Loucy (cell line): ENCODE measurements at regions not wholly inside any gene's neighbourhood (a gene's known extent, or its start where the extent isn't known, plus 50 kb on each side); places are given as distances from the start of the nearest gene placed in this dataset.

Experiments used
- H2AFZ ChIP-seq: fragments of 200-600 bp; sonication (generic); 2 replicates; pipeline ENCODE4 v1.6.0; 2016; ENCODE audit warnings: antibody characterized with exemption, mild to moderate bottlenecking, low read length, moderate library complexity
- H3F3A ChIP-seq: fragments of 200-600 bp; 2 replicates; pipeline ENCODE4 v1.6.0; 2016; ENCODE audit warnings: antibody characterized with exemption, low read depth, mild to moderate bottlenecking
- H3K27me3 ChIP-seq: fragments of 200-600 bp; sonication (generic); 2 replicates; pipeline ENCODE4 v1.6.1; 2014; ENCODE audit warnings: low read length, mild to moderate bottlenecking; ENCODE audit not compliant: insufficient read depth, poor library complexity, severe bottlenecking
- H3K36me3 ChIP-seq: fragments of 200-600 bp; sonication (generic); 2 replicates; pipeline ENCODE4 v1.6.1; 2016; ENCODE audit warnings: low read length; ENCODE audit not compliant: insufficient read depth
- H3K4me1 ChIP-seq: fragments of 200-600 bp; sonication (generic); 2 replicates; pipeline ENCODE4 v1.5.1; 2014; ENCODE audit warnings: low read length, mild to moderate bottlenecking; ENCODE audit not compliant: insufficient read depth, poor library complexity, severe bottlenecking
- H3K4me2 ChIP-seq: fragments of 200-600 bp; sonication (generic); 2 replicates; pipeline ENCODE4 v1.6.0; 2014; ENCODE audit warnings: antibody characterized with exemption, low read length, low read depth, mild to moderate bottlenecking; ENCODE audit not compliant: poor library complexity, severe bottlenecking
- H3K4me3 ChIP-seq: fragments of 200-600 bp; sonication (generic); 2 replicates; pipeline ENCODE4 v1.5.1; 2014; ENCODE audit warnings: low read length, mild to moderate bottlenecking, mixed read lengths; ENCODE audit not compliant: poor library complexity, severe bottlenecking
- H3K79me2 ChIP-seq: fragments of 200-600 bp; sonication (generic); 2 replicates; pipeline ENCODE4 v1.6.1; 2014; ENCODE audit warnings: low read length; ENCODE audit not compliant: insufficient read depth
- H3K9ac ChIP-seq: fragments of 200-600 bp; sonication (generic); 2 replicates; pipeline ENCODE4 v1.6.0; 2014; ENCODE audit warnings: mild to moderate bottlenecking, low read depth, low read length, moderate library complexity; ENCODE audit not compliant: poor library complexity, severe bottlenecking
- H3K9me2 ChIP-seq: fragments of 200-600 bp; sonication (generic); replicated peaks from 2 replicates; pipeline ENCODE4 v1.6.1; 2016; ENCODE audit warnings: low read depth, low read length, mixed read lengths
- H3K9me3 ChIP-seq: fragments of 200-600 bp; sonication (generic); 2 replicates; pipeline ENCODE4 v1.6.1; 2014; ENCODE audit warnings: mild to moderate bottlenecking, antibody characterized with exemption, low read length, low read depth; ENCODE audit not compliant: insufficient read depth
- H4K20me1 ChIP-seq: fragments of 200-600 bp; sonication (generic); 2 replicates; pipeline ENCODE4 v1.6.0; 2014; ENCODE audit warnings: antibody characterized with exemption, low read length, mild to moderate bottlenecking; ENCODE audit not compliant: insufficient read depth, poor library complexity, severe bottlenecking
- EZH2phosphoT487 ChIP-seq: fragments of 200-600 bp; IDR thresholded peaks from 2 replicates; pipeline ENCODE4 v1.6.1; 2018; ENCODE audit warnings: antibody characterized with exemption, mild to moderate bottlenecking, moderate library complexity, borderline replicate concordance
- TF ChIP-seq, protein P1 (sequence below): fragments of 200-600 bp; sonication (generic); conservative IDR thresholded peaks from 2 replicates; pipeline ENCODE4 v1.5.1; 2014; ENCODE audit warnings: mild to moderate bottlenecking, antibody characterized with exemption, low read length

DNA sequence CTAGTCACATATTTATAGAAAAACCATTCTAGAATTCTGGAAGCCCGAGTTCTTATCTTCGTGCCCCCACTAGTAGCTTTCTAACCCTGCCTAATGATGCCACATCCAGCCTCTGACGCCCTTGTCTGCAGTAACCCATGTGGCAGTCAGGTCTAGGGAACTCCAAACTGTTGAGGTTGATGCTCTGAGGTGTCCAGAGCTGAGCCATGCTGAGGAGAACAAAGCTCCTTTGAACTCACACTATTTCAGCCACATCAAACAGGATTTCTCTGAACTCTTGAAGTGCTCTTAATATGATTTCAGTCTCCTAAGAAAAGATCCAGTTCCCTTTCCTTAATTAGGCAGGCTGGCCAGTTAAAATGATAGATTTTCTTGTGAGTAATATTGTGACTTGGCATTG, 150.5 kb upstream of the ST8SIA2 start:
- Histone ChIP-seq H4K20me1 (no peaks in the 10 kb centered on the region), H3K9ac (no peak overlapping the region), H3K79me2 (no peaks in the 10 kb centered on the region), H3F3A (no peaks in the 10 kb centered on the region), H2AFZ (no peak overlapping the region), H3K9me3 (0 out of 2 replicates have a peak, but pooled peaks cover 4% of the 10 kb centered on the region), H3K4me3 (no peak overlapping the region), H3K27me3 (no peaks in the 10 kb centered on the region), H3K36me3 (no peaks in the 10 kb centered on the region), H3K9me2 (no peaks in the 10 kb centered on the region), H3K4me1 (no peaks in the 10 kb centered on the region), H3K4me2 (no peak overlapping the region)
- TF ChIP-seq EZH2phosphoT487: no peak
- TF ChIP-seq, protein P1, sequence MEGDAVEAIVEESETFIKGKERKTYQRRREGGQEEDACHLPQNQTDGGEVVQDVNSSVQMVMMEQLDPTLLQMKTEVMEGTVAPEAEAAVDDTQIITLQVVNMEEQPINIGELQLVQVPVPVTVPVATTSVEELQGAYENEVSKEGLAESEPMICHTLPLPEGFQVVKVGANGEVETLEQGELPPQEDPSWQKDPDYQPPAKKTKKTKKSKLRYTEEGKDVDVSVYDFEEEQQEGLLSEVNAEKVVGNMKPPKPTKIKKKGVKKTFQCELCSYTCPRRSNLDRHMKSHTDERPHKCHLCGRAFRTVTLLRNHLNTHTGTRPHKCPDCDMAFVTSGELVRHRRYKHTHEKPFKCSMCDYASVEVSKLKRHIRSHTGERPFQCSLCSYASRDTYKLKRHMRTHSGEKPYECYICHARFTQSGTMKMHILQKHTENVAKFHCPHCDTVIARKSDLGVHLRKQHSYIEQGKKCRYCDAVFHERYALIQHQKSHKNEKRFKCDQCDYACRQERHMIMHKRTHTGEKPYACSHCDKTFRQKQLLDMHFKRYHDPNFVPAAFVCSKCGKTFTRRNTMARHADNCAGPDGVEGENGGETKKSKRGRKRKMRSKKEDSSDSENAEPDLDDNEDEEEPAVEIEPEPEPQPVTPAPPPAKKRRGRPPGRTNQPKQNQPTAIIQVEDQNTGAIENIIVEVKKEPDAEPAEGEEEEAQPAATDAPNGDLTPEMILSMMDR: no peak

DNA sequence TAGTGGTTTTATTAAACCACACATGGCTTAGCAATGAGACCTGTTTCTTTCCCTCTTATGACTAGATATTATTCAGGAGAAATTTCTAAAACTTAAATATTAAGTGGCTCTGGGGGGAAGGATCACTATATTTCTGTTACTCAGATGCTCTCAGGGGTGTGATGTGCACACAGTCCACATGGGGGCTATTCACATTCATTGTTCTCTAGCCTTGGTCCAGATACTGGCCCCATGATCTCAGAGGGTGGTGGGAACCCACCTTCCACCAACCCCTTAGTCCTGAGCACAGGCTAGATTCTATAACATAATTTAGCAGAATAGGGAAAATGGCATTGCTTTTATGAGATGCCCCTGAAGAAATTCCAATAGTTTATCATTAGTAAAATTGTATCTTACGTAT, 149.0 kb upstream of the ST8SIA2 start:
- H3K79me2 ChIP-seq: no peaks in the 10 kb centered on the region
- no peak overlapping the region for H3K9ac ChIP-seq
- no peaks in the 10 kb centered on the region for H3K27me3 ChIP-seq
- H4K20me1 ChIP-seq: no peaks in the 10 kb centered on the region
- no peak overlapping the region for H3K4me3 ChIP-seq
- H3F3A ChIP-seq: no peaks in the 10 kb centered on the region
- no peaks in the 10 kb centered on the region for H3K36me3 ChIP-seq
- H3K9me2 ChIP-seq: no peaks in the 10 kb centered on the region
- TF ChIP-seq EZH2phosphoT487: no peak
- TF ChIP-seq, protein P1: peak; percentile 32; the same call in 1 of the 2 replicates
- no peaks in the 10 kb centered on the region for H3K4me1 ChIP-seq
- no peak overlapping the region for H2AFZ ChIP-seq
- no peak overlapping the region for H3K4me2 ChIP-seq
- H3K9me3 ChIP-seq: no peaks in the 10 kb centered on the region

DNA sequence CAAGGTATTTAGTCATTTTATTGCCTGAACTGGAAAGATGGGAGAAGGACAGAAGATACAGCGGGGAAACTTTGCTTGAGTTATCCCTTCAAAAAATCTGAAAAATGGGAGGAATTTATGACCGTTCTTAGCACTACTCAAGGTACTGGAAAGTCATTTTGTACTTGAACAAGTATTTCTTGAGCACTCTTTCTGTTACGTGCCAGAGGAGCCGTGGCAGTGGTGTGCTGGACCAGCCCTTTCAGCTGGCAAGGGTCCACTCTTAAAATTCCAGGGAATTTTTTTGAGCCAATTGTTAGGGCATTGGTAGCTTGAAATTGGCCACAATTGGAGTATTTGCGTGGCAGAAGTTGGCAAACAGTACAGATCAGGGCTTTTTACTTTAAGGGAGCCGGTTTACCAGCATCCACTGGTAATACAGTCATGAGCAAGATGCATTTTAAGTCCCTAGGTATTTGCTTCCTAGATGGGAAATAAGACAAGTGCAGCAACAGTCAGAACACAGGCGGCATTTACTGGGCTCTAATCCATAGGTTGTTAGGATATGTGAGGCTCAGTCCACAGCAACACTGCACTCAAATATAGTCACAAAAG, 145.9 kb upstream of the ST8SIA2 start:
- no peaks in the 10 kb centered on the region for H4K20me1 ChIP-seq
- H3K4me2 ChIP-seq: no peak overlapping the region
- no peaks in the 10 kb centered on the region for H3K27me3 ChIP-seq
- H3K9me3 ChIP-seq: no peaks in the 10 kb centered on the region
- no peaks in the 10 kb centered on the region for H3K79me2 ChIP-seq
- H2AFZ ChIP-seq: no peak overlapping the region
- H3K9ac ChIP-seq: no peak overlapping the region
- H3K4me3 ChIP-seq: no peak overlapping the region
- no peaks in the 10 kb centered on the region for H3F3A ChIP-seq
- TF ChIP-seq, protein P1: no peak
- H3K4me1 ChIP-seq: no peaks in the 10 kb centered on the region
- no peaks in the 10 kb centered on the region for H3K9me2 ChIP-seq
- no peaks in the 10 kb centered on the region for H3K36me3 ChIP-seq
